ENCODE measurements at regions not wholly inside any gene's neighbourhood (a gene's known extent, or its start where the extent isn't known, plus 50 kb on each side); places are given as distances from the start of the nearest gene placed in this dataset.

GRCh38 chr6:48983377-48983776 is 479.7 kb downstream of the MMUT start:
- H3K4me3 ChIP-seq (ENCODE audit: low read depth, low read length), result no peak overlapping the region
- no peak for DNase-seq (ENCODE audit: low read depth, low spot score)
- in situ Hi-C loops (cut with HindIII; ENCODE audit: low sequenced_read_pairs), result no loop called here
- TF ChIP-seq CTCF (IDR thresholded peaks at IDR 0.05; ENCODE audit: low read depth, low read length), result no peak

GRCh38 chr6:48979806-48980205 is 483.2 kb downstream of the MMUT start:
- in situ Hi-C loops (cut with HindIII; ENCODE audit: low sequenced_read_pairs), result no loop called here

GRCh38 chr6:48979085-48979484 is 484.0 kb downstream of the MMUT start:
- in situ Hi-C loops (cut with HindIII; ENCODE audit: low sequenced_read_pairs), result no loop called here
- no peak for DNase-seq (ENCODE audit: low read depth, low spot score)
- no peak overlapping the region for H3K4me3 ChIP-seq (ENCODE audit: low read depth, low read length)
- TF ChIP-seq CTCF (IDR thresholded peaks at IDR 0.05; ENCODE audit: low read depth, low read length), result no peak

More at GRCh38 chr6:48979806-48980205, 483.2 kb downstream of the MMUT start:
- TF ChIP-seq CTCF (IDR thresholded peaks at IDR 0.05; ENCODE audit: low read depth, low read length), result no peak
- DNase-seq (ENCODE audit: low read depth, low spot score), result no peak
- H3K4me3 ChIP-seq (ENCODE audit: low read depth, low read length), result no peak overlapping the region

- in situ Hi-C loops (cut with HindIII; ENCODE audit: low sequenced_read_pairs), result no loop called here
- TF ChIP-seq CTCF (IDR thresholded peaks at IDR 0.05; ENCODE audit: low read depth, low read length), result no peak
- no peak for DNase-seq (ENCODE audit: low read depth, low spot score)
- no peak overlapping the region for H3K4me3 ChIP-seq (ENCODE audit: low read depth, low read length)
Measured at GRCh38 chr6:48978016-48978415, 485.0 kb downstream of the MMUT start.

GRCh38 chr6:48977573-48977972 is 485.5 kb downstream of the MMUT start:
- in situ Hi-C loops (cut with HindIII; ENCODE audit: low sequenced_read_pairs), result no loop called here
- no peak for TF ChIP-seq CTCF (IDR thresholded peaks at IDR 0.05; ENCODE audit: low read depth, low read length)
- H3K4me3 ChIP-seq (ENCODE audit: low read depth, low read length), result no peak overlapping the region
- no peak for DNase-seq (ENCODE audit: low read depth, low spot score)

GRCh38 chr6:48973491-48973890 is 489.6 kb downstream of the MMUT start:
- no peak for TF ChIP-seq CTCF (IDR thresholded peaks at IDR 0.05; ENCODE audit: low read depth, low read length)
- in situ Hi-C loops (cut with HindIII; ENCODE audit: low sequenced_read_pairs), result no loop called here
- DNase-seq (ENCODE audit: low read depth, low spot score), result no peak
- no peak overlapping the region for H3K4me3 ChIP-seq (ENCODE audit: low read depth, low read length)

Measured in astrocyte of the spinal cord (primary cell).